Lower leg skin (tissue), 4 donors: ENCODE measurements at regions not wholly inside any gene's neighbourhood (a gene's known extent, or its start where the extent isn't known, plus 50 kb on each side); places are given as distances from the start of the nearest gene placed in this dataset.

Source experiments
- DNase-seq, 2 donors: peaks; one replicate each; pipeline ENCODE4 v3.0.0-alpha.2; 2019; ENCODE audit warnings: low spot score in 2 of 2
- H3K4me3 ChIP-seq: fragments of 200-600 bp; sonication (generic); 2 replicates; pipeline ENCODE4 v1.5.1; 2017; ENCODE audit warnings: mild to moderate bottlenecking, low read depth; ENCODE audit not compliant: poor library complexity, severe bottlenecking
- POLR2A ChIP-seq, 2 donors: fragments of 450-650 bp; IDR thresholded peaks; one replicate each; pipeline ENCODE4 v1.6.1; 2016 to 2017; ENCODE audit warnings: antibody characterized with exemption in 2 of 2, mild to moderate bottlenecking in 1 of 2, moderate library complexity in 1 of 2
- WGBS, 2 donors: methylation state at CpG; one replicate each; pipeline ENCODE4 v1.1.5; 2018; 5-methylcytosine and 5-hydroxymethylcytosine counted together
- intact Hi-C: fragments of 100-400 bp; cut with DNase I; formaldehyde crosslinking; loops from one replicate; pipeline ENCODE4 v1.15.0; 2023; ENCODE audit warnings: low total_unique reads
- TF ChIP-seq, protein P1 (sequence below), 3 donors: fragments of 450-650 bp; IDR thresholded peaks; one replicate each; pipeline ENCODE4 v1.5.1; 2016; ENCODE audit warnings: antibody characterized with exemption in 3 of 3, mild to moderate bottlenecking in 3 of 3, moderate library complexity in 2 of 3

DNA sequence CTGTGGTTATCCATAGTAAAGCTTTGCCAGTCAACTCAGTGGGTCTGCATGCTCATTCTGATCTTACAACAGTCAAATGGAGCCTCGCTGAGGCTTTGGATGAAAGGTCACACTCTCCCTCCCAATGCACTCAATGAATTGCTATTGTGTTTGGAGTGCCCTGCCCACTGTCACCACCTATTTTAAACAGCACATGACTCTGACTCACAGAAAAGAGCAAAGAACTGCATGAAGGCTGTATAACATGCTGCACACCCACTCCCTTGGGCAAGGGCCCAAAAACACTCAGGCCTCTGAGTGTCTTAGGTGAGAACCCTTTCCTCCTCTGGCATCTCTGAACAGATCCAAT, 118.7 kb upstream of the CCDC112 start:
- 50 to 63% methylated on average over 1 of the region's 1 CpG for WGBS, 2 donors
- H3K4me3 ChIP-seq, result no peak overlapping the region
- DNase-seq, result no peak
- TF ChIP-seq, protein P1, sequence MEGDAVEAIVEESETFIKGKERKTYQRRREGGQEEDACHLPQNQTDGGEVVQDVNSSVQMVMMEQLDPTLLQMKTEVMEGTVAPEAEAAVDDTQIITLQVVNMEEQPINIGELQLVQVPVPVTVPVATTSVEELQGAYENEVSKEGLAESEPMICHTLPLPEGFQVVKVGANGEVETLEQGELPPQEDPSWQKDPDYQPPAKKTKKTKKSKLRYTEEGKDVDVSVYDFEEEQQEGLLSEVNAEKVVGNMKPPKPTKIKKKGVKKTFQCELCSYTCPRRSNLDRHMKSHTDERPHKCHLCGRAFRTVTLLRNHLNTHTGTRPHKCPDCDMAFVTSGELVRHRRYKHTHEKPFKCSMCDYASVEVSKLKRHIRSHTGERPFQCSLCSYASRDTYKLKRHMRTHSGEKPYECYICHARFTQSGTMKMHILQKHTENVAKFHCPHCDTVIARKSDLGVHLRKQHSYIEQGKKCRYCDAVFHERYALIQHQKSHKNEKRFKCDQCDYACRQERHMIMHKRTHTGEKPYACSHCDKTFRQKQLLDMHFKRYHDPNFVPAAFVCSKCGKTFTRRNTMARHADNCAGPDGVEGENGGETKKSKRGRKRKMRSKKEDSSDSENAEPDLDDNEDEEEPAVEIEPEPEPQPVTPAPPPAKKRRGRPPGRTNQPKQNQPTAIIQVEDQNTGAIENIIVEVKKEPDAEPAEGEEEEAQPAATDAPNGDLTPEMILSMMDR (IDR thresholded peaks at IDR 0.05), result no peak
- no peak for TF ChIP-seq POLR2A (IDR thresholded peaks at IDR 0.05)
- intact Hi-C loops, result no loop called here

DNA sequence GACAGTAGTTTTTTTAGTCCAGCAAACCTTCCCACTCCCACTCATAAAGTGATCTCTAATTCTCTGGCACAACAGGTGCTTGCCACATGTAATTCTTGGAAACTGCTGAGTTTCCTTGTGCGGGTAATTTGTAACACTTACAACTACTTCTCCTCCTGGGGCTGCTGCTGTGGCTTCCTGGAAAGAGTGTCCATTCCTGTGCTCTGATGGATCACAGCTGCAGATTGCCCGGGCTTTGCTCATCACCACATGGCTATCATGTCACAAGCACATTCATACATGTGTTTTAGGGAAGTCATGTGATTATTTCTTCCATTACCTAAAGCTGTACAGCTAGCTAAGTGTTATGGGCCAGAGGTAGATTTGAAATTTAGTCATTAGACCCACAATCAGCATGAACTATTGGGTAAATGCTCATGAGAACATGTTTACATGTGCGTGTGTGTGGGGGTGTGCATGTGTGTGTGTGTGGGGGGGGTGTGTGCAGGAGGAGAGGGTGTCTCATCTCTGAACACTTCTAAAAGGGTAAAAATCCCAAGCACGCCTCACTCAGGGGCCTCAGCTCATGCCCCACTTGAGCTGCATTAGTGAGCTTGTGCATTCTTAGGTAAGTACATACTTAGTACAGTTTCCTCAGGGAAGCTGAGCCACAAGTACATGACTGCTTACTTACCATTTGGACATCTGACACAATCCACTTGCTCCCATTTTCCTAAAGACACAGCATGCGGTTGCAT, 118.1 kb upstream of the CCDC112 start:
- TF ChIP-seq POLR2A (IDR thresholded peaks at IDR 0.05), result no peak
- TF ChIP-seq, protein P1 (IDR thresholded peaks at IDR 0.05), result no peak
- DNase-seq, result no peak
- intact Hi-C loops, result no loop called here
- no peak overlapping the region for H3K4me3 ChIP-seq
- WGBS, 2 donors, result 67 to 74% methylated on average over 5 of the region's 5 CpGs

DNA sequence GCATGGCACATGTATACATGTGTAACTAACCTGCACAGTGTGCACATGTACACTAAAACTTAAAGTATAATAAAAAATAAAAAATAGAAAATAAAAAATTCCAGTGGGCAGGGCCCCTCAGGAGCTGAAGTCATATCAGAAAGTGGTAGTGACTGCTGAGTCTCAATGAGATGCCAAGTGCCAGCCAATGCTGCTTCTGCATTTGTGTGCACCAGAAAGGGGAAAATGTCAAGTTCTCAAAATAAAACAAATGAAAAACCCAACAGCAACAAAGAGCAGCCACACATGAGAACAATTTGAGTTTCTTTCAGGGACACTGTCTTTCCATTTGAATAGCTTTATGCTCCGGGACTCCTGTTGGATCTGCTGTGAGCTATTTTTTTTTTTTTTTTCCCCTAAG, 117.2 kb upstream of the CCDC112 start:
- intact Hi-C loops, result no loop called here
- TF ChIP-seq, protein P1 (IDR thresholded peaks at IDR 0.05), result no peak
- TF ChIP-seq POLR2A (IDR thresholded peaks at IDR 0.05), result no peak
- no peak for DNase-seq
- H3K4me3 ChIP-seq, result no peak overlapping the region
- WGBS, 2 donors, result 71 to 89% methylated on average over 1 of the region's 1 CpG

DNA sequence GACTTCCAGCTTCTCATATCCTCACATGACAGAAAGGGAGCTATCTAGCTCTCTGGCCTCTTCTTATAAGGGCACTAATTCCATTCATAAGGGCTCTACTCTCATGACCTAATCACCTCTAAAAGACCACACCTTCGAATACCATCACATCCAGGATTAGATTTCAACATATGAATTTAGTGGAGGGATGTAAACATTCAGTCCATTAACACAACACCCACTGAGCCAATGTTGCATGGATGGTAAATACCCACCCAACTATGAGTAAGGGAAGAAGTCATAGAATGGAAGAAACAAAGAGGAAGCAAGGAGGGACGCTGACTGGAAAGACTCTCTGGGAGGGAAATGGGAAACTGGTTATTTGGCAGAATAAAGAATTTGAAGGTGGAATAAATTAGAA, 112.6 kb upstream of the CCDC112 start:
- TF ChIP-seq, protein P1 (IDR thresholded peaks at IDR 0.05), result no peak
- no peak for TF ChIP-seq POLR2A (IDR thresholded peaks at IDR 0.05)
- no peak for DNase-seq
- 86 to 93% methylated on average over 2 of the region's 2 CpGs for WGBS, 2 donors
- H3K4me3 ChIP-seq, result no peak overlapping the region
- intact Hi-C loops, result no loop called here

DNA sequence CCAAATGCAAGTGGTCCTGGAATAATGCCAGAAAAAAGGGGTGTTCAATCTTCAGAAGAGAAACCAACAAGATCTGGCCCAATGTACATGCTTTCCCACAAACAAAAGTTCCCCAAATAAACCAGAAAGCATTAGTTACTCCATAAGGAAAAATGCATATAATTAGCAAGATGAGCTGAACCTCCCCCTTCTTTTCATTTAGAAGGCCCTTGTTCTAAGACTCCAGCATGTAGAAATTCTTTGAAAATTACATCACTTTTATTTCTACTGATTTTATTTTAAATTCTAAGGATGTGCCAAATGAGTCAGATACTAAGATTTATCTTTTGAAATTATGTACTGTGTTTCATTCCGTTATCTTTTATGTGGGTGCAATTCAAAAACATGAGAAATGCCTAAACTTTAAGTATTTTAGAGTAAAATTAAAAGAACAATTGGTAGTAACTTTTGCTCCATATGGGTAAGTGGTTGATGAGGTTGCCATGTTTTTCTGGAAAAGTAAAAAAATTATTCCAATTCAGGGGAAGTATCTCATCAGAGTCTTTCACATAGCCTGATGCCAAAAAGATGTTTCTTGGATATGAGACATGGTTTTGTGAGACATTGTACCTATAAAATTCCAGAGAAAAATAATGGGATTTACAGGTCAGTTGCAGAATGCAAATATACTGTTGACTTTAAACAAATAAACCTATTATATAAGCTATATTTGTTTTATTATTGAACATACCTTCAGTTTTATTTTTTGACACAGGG, 106.5 kb upstream of the CCDC112 start:
- TF ChIP-seq POLR2A (IDR thresholded peaks at IDR 0.05), result no peak
- TF ChIP-seq, protein P1 (IDR thresholded peaks at IDR 0.05), result no peak
- intact Hi-C loops, result no loop called here
- DNase-seq, result no peak
- no peak overlapping the region for H3K4me3 ChIP-seq
- 28 to 36% methylated on average over 1 of the region's 1 CpG for WGBS, 2 donors
